SK-MEL-5 (cell line): ENCODE measurements at regions not wholly inside any gene's neighbourhood (a gene's known extent, or its start where the extent isn't known, plus 50 kb on each side); places are given as distances from the start of the nearest gene placed in this dataset.

ENCODE experiments used
- DNase-seq: peaks from one replicate; pipeline ENCODE4 v3.0.0-alpha.2; 2016; ENCODE audit warnings: low read depth, low spot score
- in situ Hi-C: cut with HindIII; loops from 2 replicates; pipeline ENCODE4 v1.10.0; 2016; ENCODE audit warnings: low sequenced_read_pairs, high pct_unique_total_duplicates, low pct_unique_long_range_greater_than_20kb

DNA sequence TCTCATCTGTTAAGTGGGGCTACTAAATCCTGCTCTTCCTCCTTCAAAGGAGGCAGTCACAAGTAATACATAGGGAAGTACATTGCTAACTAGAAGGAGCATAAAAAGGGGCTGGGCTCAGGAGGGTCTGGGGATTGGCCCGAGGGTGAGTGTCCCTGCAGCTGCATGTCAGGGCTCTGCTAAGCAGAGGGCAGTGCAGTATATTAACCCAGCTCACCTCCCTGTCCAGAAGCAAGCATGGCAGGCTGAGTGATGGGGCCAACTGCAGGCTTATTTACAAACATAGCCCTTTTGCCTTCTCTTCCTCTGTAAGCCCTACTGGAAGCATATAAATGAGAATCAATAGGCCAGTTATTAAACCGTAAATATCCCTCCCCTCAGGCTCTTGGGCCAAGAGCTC is 143.2 kb upstream of the PCBD1 start:
- no peak for DNase-seq
- in situ Hi-C loops: no loop called here

DNA sequence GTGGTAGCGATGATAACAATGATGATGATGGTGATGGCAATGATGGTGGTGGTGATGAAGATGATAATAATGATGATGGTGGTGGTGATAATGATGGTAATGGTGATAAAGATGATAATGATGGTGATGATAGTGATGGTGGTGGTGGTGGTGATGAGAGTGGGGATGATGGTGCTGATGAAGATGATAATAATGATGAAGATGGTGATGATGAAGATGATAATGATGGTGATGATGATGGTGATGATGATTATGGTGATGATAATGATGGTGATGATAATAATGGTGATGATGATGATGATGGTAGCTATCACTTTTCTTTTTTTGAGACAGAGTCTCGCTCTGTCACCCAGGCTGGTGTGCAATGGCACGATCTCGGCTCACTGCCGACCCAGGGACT is 144.5 kb upstream of the PCBD1 start:
- no peak for DNase-seq
- in situ Hi-C loops: no loop called here

DNA sequence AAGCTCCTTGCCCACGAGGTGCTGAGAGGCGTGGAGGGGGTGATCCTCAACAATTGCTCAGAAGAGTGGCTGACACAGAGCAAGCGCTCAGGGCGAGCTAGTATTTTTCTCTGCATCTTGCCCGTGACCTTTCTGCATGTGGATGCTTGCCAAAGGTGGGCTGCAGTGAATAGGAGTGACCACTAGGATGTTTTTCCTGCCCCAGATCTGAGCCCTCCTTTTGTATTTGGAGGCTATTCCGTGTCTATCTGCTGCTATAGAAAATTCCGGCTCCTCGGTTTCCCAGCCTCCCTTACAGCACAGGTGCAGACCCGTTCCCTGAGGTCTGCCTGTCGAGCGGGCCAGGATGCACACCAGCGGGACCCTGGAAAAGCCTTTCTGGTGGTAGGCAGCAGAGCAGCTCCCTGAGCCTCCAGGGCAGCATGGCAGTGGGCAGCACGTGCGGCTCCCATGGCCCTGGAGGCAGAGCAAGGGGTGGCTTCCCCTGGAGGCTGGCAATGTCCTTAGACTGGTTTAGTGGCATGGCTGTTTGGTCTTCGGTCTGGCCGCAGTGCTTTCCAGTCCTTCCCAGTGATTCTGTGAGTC is 145.1 kb upstream of the PCBD1 start:
- in situ Hi-C loops: no loop called here

DNA sequence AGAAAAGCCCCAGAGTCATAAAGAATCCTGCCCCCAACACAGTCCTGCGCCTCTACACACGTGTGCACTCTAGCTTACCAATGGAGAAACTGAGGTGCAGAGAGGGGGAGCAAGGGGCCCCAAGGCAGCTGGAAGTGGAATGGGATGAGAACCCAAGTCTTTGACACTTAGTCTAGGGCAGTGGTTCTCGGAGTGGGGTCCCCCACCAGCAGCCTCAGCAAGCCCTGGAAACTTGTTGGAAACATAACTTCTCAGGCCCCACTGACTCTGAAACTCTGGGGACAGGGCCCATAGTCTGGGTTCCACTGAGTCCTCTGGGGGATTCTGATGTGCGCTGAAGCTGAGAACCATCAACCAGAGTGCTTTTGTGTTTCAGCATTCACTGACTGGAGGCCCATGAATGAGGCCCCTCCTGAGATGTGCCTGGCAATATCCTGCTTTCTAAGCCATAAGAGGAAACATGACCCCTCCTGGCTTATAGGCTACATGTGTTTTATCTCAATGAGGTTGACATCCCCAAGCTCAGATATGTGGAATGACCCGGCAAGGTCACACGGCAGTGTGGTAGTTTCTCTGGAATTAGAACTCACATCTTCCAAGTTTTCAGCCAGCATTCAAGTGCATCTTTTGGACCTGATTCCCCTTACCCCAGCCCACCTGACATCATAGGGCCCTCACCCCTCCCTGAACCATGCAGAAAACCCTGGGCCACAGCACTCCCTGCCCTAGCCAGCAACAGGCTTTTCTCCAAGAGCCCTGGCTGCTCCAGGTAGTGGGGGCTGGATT is 147.3 kb upstream of the PCBD1 start:
- in situ Hi-C loops: no loop called here
- DNase-seq: no peak

More for the DNA sequence above, 145.1 kb upstream of the PCBD1 start:
- no peak for DNase-seq

GRCh38 chr10:71036297-71036966 is 148.1 kb upstream of the PCBD1 start:
- no peak for DNase-seq
- in situ Hi-C loops: no loop called here

DNA sequence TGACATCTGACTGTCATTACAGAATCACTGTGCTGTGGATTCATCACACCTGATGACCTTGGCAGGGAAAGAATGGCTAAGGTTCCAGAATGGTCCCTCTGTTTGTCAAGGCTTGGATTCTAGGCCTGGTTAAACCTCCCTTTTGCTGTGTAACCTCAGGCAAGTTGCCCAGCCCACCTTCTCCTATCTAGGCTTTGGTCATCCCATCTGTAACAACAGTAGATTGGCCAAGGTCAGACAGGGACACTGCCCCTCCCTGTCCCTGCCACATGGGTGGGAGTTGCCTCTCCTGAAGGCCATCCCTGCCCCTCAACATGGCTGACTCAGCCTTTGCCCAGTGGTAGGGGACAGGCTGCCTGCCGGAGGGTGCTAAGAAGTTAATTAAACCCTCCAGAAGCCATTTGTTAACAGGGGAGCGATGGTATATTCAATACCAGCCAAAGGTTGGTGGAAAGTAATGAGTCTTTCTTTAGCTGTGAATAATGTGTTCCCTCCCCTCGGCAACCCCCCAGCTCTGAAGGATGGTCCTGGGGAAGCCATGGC is 149.8 kb upstream of the PCBD1 start:
- no peak for DNase-seq
- in situ Hi-C loops: no loop called here

GRCh38 chr10:71038921-71039320 is 150.6 kb upstream of the PCBD1 start:
- in situ Hi-C loops: no loop called here
- DNase-seq: no peak

DNA sequence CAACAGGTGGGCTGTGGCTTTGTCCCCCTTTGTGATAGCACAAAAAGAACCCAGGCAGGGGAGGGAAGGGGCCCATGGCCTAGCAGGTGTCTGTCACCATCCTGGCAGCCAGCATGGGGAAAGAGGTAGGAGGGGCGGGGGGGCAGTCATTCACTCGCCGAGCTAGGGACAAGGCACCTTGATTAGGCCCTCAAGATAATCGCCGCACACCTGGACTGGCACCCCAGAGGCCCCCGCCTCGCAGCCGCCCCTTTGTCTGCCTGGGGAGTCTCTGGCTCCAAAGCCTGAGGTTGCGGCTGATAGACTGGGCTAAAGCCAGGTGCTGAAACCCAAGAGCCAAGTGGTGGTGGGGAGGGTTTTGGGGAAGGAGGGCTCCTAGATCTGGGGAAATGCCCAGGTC is 151.2 kb upstream of the PCBD1 start:
- in situ Hi-C loops: no loop called here
- DNase-seq: no peak

DNA sequence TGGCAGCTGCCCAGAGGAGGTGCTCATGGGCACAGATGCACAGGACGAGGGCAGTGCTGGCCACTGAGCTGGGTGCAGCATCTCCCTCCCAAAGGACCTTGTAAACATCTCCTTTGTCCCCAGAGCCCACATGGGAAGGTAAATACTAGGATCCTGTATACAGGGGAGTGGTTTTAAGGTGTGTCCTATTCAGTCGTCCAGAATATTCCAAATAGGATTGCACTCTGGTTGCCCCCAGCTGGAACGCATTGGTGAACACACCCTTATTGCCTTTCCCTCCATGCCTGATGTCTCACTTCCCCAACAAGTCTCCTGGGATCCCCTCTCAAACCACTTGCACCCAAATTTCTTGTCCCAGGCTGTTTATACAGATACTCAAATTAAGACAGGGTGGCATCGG is 152.0 kb upstream of the PCBD1 start:
- in situ Hi-C loops: no loop called here
- DNase-seq: no peak

DNA sequence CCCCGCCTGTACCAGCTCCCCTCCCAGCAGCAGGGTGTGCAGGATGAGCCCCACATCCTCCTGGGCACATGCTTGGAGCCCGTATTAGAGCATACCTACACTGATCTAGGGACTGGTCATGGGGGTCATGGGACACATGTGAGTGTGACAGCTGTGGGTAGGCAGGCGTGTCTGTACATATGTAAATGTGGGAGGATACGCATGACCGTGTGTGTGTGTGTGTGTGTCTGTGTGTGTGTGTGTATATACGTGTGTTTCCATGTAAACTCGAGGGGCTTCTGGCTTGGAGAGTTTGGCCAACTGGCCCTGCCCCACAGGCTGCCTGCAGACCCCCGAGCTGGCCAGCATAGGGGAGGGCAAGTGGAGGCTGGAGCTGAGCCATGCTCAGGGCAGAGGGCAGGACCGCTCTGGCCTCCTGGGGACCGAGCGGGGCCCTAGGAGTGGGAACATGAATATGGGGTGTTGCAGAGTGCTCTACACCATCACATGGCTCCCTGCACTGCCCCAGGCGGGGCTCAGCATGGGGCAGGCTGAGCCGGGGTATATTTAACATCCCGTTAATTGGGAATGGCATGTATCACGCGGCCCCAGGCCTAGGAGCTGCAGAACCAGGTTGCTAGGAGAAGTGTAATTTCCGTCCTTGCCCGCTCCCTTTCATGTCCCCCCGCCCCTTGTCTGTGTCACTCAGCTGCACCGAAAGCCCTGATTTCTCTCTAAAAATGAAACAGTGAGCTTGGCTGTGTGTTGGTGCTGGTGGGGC is 152.7 kb upstream of the PCBD1 start:
- DNase-seq: no peak

GRCh38 chr10:71042216-71042615 is 153.9 kb upstream of the PCBD1 start:
- in situ Hi-C loops: no loop called here
- DNase-seq: no peak

More for the DNA sequence above, 152.7 kb upstream of the PCBD1 start:
- in situ Hi-C loops: no loop called here

DNA sequence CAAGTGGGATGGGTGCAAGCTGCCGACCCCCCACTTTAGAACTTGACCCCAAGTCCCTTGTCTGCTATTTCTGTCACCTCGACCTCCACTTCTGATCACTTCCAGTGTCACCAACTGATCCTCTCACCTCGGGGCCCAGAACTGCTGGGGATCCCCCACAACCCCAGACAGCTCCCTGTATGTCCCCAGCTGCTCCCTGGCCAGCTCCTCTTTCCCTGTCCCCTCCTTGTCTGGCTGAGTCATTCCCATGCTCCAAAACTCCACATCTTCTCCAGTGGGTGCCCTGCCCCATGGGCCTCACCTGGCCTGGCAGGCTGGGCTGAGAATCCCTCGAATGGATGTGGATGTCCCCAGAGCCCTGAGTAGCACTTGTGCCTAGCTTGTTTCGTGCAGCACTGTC is 154.3 kb upstream of the PCBD1 start:
- DNase-seq: no peak
- in situ Hi-C loops: no loop called here

DNA sequence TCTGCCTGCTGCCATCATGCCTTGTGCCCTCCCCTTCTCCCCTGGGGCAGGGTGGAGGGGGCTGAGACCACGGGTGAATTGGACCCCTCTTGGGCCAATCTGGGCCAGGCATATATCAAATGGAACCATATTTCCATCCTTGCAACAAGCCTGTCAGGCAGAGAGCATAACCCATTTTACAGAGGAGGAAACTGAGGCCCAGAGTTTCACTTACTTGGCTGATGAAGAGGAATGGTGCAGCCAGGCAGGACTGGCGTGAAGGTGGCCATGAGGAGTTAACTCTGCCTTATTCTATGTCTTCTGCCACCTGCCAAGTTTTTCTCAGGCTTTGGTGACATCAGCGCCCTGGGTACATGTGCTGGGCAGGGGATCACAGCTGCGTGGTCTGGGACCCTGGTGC is 155.5 kb upstream of the PCBD1 start:
- in situ Hi-C loops: no loop called here

DNA sequence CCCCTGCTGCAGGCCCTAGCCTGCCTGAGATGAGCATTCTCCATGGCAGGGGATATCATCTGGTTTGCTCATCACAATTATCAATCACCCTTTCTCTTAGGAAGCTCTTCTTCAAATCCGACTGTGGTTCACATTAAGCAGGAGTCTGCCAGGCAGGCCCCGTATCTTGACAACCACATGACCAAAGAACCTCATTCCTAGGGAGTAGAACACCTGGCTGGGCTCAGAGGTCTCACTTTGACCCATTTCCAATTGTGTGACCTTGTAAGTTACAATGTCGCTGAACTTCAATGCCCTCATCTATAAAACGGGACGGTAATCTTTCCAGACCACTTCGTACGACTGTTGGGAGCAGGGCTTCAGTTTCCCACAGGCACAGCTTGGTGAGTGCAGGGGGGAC is 156.4 kb upstream of the PCBD1 start:
- in situ Hi-C loops: no loop called here
- DNase-seq: no peak

More for the DNA sequence above, 155.5 kb upstream of the PCBD1 start:
- no peak for DNase-seq

GRCh38 chr10:71045204-71045809 is 156.9 kb upstream of the PCBD1 start:
- no peak for DNase-seq
- in situ Hi-C loops: no loop called here

DNA sequence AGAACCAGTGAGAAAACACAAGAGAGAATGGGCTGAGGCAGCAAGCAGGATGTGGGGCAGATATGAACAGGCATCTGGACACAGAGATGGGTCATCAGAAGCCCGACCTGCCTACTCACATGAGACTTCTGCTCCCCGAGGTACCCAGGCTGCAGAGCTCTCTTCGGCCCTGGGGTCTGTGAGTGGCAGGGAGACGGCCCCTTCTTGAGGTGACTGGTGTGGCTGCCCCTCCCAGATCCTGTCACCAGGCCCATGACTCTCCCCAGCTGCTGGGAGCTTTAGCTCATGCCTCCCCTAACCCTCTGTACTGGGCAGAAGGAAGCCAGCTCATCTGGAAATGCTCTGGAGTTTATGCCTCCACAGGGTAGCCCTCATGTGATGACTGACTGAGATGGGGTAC is 157.6 kb upstream of the PCBD1 start:
- DNase-seq: no peak
- in situ Hi-C loops: no loop called here

DNA sequence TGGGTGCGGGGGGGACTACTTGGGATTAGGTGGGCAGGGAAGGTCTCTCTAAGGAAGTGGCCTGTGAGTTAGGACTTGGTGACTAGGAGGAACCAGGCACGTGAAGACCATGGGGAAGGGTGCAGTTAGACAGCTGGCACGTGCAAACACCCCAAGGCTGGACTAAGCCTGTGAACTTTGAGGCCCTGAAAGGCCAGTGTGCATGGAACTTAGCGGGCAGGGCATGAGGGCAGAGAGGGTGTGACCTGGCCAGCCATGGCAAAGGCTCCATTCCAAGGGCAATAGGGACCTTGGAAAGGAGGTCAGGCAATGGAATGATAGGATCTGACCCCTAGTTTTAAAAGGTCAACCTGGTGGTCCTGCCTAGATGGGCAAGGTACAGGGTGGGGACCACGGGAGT is 158.4 kb upstream of the PCBD1 start:
- in situ Hi-C loops: no loop called here
- DNase-seq: no peak
